Gastrocnemius medialis (tissue), 4 donors: ENCODE measurements at regions not wholly inside any gene's neighbourhood (a gene's known extent, or its start where the extent isn't known, plus 50 kb on each side); places are given as distances from the start of the nearest gene placed in this dataset.

ENCODE experiments used
- ATAC-seq, 2 donors: fragments of 150-250 bp; one replicate each; pipeline ENCODE4 v1.9.1; 2016
- DNase-seq, 2 donors: peaks; one replicate each; pipeline ENCODE4 v3.0.0-alpha.2; 2019
- H3K27ac ChIP-seq, 4 donors: fragments of 200-600 bp; sonication (generic); 1 replicate in 1 of 4; 2 replicates in 3 of 4; pipeline ENCODE4 v1.5.1; 2016 to 2018; ENCODE audit warnings: mild to moderate bottlenecking in 2 of 4, moderate library complexity in 1 of 4
- H3K27me3 ChIP-seq, 3 donors: fragments of 200-600 bp; sonication (generic) in 2 of 3; 1 replicate in 1 of 3; 2 replicates in 2 of 3; pipeline versions ENCODE4 v1.5.1 to v1.6.0; 2016 to 2019; ENCODE audit warnings: mild to moderate bottlenecking in 1 of 3, moderate library complexity in 1 of 3
- H3K36me3 ChIP-seq, 2 donors: fragments of 200-600 bp; sonication (generic) in 1 of 2; one replicate each; pipeline ENCODE4 v1.5.1; 2017 to 2018
- H3K4me1 ChIP-seq, 2 donors: fragments of 200-600 bp; sonication (generic) in 1 of 2; one replicate each; pipeline ENCODE4 v1.5.1; 2016 to 2017; ENCODE audit warnings: mild to moderate bottlenecking in 2 of 2
- H3K4me3 ChIP-seq, 4 donors: fragments of 200-600 bp; sonication (generic) in 3 of 4; 1 replicate in 1 of 4; 2 replicates in 3 of 4; pipeline ENCODE4 v1.5.1; 2016 to 2019; ENCODE audit warnings: mild to moderate bottlenecking in 2 of 4
- H3K9me3 ChIP-seq, 3 donors: fragments of 200-600 bp; sonication (generic) in 2 of 3; 1 replicate in 1 of 3; 2 replicates in 2 of 3; pipeline ENCODE4 v1.5.1; 2016 to 2019
- CTCF ChIP-seq, 5 experiments: fragments of 450-650 bp in 3 of 5; fragments of 200-600 bp in 2 of 5; sonication (generic) in 2 of 5; IDR thresholded peaks in 4 of 5; conservative IDR thresholded peaks in 1 of 5; 1 replicate in 4 of 5; 2 replicates in 1 of 5; pipeline ENCODE4 v1.5.1; 2016 to 2019; ENCODE audit warnings: antibody characterized with exemption in 5 of 5, mild to moderate bottlenecking in 3 of 5, moderate library complexity in 3 of 5
- POLR2A ChIP-seq, 2 donors: fragments of 450-650 bp; IDR thresholded peaks; one replicate each; pipeline ENCODE4 v1.6.1; 2017; ENCODE audit warnings: antibody characterized with exemption in 2 of 2, mild to moderate bottlenecking in 2 of 2, moderate library complexity in 2 of 2
- in situ Hi-C, 4 donors: fragments of 200-750 bp; cut with MboI; loops; one replicate each; pipeline versions ENCODE4 v1.15.0 to v1.8.0; 2017; ENCODE audit warnings: low sequenced_read_pairs in 4 of 4
- intact Hi-C: fragments of 100-400 bp; cut with DNase I; formaldehyde crosslinking; loops from one replicate; pipeline ENCODE4 v1.15.1; 2023; ENCODE audit warnings: low total_unique reads

DNA sequence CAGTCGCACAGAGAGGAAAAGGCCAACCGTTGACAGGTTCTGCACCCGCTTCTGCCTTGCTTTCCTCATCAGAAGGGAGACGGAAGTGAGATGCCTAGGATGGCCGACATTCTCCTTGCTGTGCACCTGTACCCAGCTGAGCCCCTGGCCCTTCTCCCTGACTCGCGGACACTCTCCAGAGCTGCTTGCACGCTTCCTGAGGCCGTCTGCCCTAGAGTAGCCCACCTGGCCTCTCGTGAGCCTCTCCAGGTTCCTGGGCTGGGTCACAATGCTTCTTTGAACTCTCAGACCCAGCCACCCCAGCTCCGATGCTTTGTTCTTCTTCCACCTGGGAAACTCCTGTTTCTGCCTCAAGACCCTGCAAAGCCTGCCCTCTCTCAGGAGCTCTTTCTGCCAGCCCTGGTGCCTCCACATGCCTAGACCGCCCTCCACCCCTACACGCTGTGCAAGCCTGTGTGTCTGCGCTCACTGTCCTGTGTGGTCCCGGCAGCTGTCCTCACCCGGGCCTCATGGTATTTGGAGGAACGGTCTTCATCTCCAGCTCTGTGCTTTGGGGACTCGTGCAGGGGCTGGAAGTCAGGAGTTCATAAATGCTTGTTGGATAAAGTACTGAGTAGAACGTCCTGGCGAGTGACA, 345.4 kb upstream of the SALL3 start:
- Histone ChIP-seq H3K4me1 (no peaks in the 10 kb centered on the region), H3K27ac (no peak overlapping the region), H3K36me3 (no peaks in the 10 kb centered on the region), H3K27me3 (no peaks in the 10 kb centered on the region), H3K9me3 (no peaks in the 10 kb centered on the region), H3K4me3 (no peak overlapping the region)
- DNase-seq: no peak
- no peak for ATAC-seq
- TF ChIP-seq POLR2A (IDR thresholded peaks at IDR 0.05): no peak
- no peak for TF ChIP-seq CTCF (IDR thresholded peaks at IDR 0.05 in 4 of 5, conservative IDR thresholded peaks at IDR 0.05 in 1 of 5)
- intact Hi-C loops: no loop called here
- in situ Hi-C loops: no loop called here

GRCh38 chr18:78635093-78635800, 344.4 kb upstream of the SALL3 start:
- Histone ChIP-seq H3K4me3 (no peak overlapping the region), H3K9me3 (no peaks in the 10 kb centered on the region), H3K27me3 (no peaks in the 10 kb centered on the region), H3K27ac (no peak overlapping the region), H3K36me3 (no peaks in the 10 kb centered on the region), H3K4me1 (no peaks in the 10 kb centered on the region)
- no peak for ATAC-seq
- TF ChIP-seq POLR2A (IDR thresholded peaks at IDR 0.05) (no peak), CTCF (IDR thresholded peaks at IDR 0.05 in 4 of 5, conservative IDR thresholded peaks at IDR 0.05 in 1 of 5) (no peak)
- DNase-seq: no peak
- in situ Hi-C loops (no loop called here), intact Hi-C loops (no loop called here)

DNA sequence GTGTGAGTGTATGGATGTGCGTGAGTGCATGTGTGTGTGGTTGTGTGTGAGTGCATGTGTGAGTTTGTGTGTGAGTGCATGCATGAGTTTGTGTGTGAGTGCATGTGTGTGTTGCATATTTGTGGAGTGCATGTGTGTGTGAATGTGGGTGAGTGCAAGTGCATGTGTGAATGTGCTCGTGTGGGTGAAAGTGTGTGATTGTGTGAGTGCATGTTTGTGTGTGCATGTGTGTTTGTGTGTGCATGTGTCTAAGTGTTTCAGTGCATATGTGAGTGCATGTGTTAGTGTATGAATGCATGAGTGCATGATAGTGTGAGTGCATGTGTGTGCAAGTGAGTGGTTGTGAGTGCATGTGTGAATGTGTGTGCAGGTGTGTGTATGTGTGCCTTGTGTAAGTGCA, 343.4 kb upstream of the SALL3 start:
- no peak for TF ChIP-seq CTCF (IDR thresholded peaks at IDR 0.05 in 4 of 5, conservative IDR thresholded peaks at IDR 0.05 in 1 of 5)
- TF ChIP-seq POLR2A (IDR thresholded peaks at IDR 0.05): no peak
- Histone ChIP-seq H3K36me3 (no peaks in the 10 kb centered on the region), H3K4me3 (no peak overlapping the region), H3K4me1 (no peaks in the 10 kb centered on the region), H3K27ac (no peak overlapping the region), H3K9me3 (no peaks in the 10 kb centered on the region), H3K27me3 (no peaks in the 10 kb centered on the region)
- in situ Hi-C loops: no loop called here
- no peak for DNase-seq
- intact Hi-C loops: no loop called here
- ATAC-seq: no peak

DNA sequence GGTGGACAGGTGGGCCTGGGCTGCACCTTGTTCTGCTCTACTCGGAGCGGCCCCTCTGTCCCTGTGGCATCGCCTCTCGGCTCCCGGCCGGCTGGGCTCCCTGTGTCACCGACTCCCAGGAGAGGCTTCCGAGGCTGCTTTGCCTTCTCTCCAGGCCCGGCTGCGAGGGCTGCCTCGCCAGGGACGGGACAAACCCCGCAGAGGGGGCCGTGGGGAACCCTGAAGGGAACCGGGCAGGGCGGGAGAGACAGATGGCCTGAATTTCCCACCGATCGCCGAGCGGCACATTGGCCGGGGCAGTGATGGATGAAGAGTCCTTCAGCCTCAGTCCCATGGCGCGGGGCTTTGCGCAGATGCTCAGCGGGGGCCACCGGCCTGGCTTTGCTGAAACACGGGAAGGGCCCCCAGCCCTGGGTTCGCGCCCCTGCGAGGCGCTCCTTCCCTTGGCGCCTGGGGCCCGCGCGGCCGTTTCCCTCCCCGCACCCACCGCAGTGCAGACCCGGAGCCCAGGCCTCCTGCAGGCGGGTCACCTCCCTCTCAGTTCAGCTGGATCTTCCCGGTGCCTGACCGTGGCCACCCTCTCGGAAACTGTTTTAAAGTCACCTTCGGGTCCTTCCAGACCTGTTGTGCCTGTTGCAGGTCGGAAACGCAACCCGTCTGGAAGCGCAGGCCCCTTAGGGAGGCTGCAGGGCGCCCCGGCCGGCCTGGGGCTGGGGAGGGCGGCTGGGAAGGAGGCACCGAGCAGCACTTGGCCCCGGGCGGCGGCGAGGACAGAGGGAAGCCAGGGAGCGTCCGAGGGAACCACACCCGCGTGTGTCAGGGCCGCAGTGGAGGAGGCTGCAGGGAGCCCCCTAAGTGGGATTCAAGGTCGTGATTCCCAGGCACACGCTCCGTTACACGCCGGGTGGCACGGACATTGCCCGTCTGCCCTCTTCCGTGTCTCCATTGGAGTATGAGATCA, 341.9 kb upstream of the SALL3 start:
- Histone ChIP-seq H3K4me3 (no peak overlapping the region), H3K36me3 (no peaks in the 10 kb centered on the region), H3K9me3 (no peaks in the 10 kb centered on the region), H3K27me3 (no peaks in the 10 kb centered on the region), H3K27ac (no peak overlapping the region), H3K4me1 (no peaks in the 10 kb centered on the region)
- in situ Hi-C loops (no loop called here), intact Hi-C loops (no loop called here)
- ATAC-seq (no peak), DNase-seq (no peak)
- TF ChIP-seq CTCF (IDR thresholded peaks at IDR 0.05 in 4 of 5, conservative IDR thresholded peaks at IDR 0.05 in 1 of 5) (no peak), POLR2A (IDR thresholded peaks at IDR 0.05) (no peak)
